Keratinocyte (primary cell): ENCODE measurements at regions not wholly inside any gene's neighbourhood (a gene's known extent, or its start where the extent isn't known, plus 50 kb on each side); places are given as distances from the start of the nearest gene placed in this dataset.

Experiments
- DNase-seq: peaks from one replicate; pipeline ENCODE4 v3.0.0-alpha.2; 2011; ENCODE audit warnings: low read depth, missing footprints, low spot score
- FAIRE-seq: peaks from 2 replicates; lab custom pipeline; 2011; peaks lifted over from hg19 to GRCh38; lab: Jason Lieb, UNC
- H2AFZ ChIP-seq: 2 replicates; pipeline ENCODE4 v1.6.0; 2012; ENCODE audit warnings: low read length, control low read depth, inconsistent platforms; ENCODE audit not compliant: control insufficient read depth
- H3K27ac ChIP-seq: 2 replicates; pipeline ENCODE4 v1.5.1; 2011; ENCODE audit warnings: low read length; ENCODE audit not compliant: control insufficient read depth, insufficient read depth
- H3K27me3 ChIP-seq: 3 replicates; pipeline ENCODE4 v1.6.0; 2011; ENCODE audit warnings: low read length; ENCODE audit not compliant: control insufficient read depth, insufficient read depth; ENCODE audit errors: extremely low read depth
- H3K36me3 ChIP-seq, 2 experiments: 2 replicates in 1 of 2; 3 replicates in 1 of 2; pipeline ENCODE4 v1.5.1; 2011; ENCODE audit warnings: low read length in 2 of 2, mild to moderate bottlenecking in 1 of 2; ENCODE audit not compliant: control insufficient read depth in 2 of 2, insufficient read depth in 2 of 2; ENCODE audit errors: extremely low read depth in 1 of 2
- H3K4me1 ChIP-seq: 3 replicates; pipeline ENCODE4 v1.5.1; 2011; ENCODE audit warnings: low read length; ENCODE audit not compliant: control insufficient read depth, insufficient read depth; ENCODE audit errors: extremely low read depth
- H3K4me2 ChIP-seq: 3 replicates; pipeline ENCODE4 v1.6.0; 2011; ENCODE audit warnings: low read depth, low read length; ENCODE audit not compliant: control insufficient read depth, insufficient read depth; ENCODE audit errors: extremely low read depth
- H3K4me3 ChIP-seq, 3 experiments: fragments of 200-600 bp in 1 of 3; sonication (generic) in 1 of 3; 2 replicates in 2 of 3; 3 replicates in 1 of 3; pipeline ENCODE4 v1.5.1; 2011 to 2016; ENCODE audit warnings: low read length in 3 of 3, mild to moderate bottlenecking in 3 of 3, control low read depth in 2 of 3, inconsistent platforms in 1 of 3, low read depth in 1 of 3, mixed read lengths in 1 of 3, mixed run types in 1 of 3, moderate library complexity in 1 of 3; ENCODE audit not compliant: control insufficient read depth in 2 of 3, insufficient read depth in 2 of 3; ENCODE audit errors: extremely low read depth in 1 of 3
- H3K79me2 ChIP-seq: 2 replicates; pipeline ENCODE4 v1.6.0; 2012; ENCODE audit warnings: low read length; ENCODE audit not compliant: control insufficient read depth, insufficient read depth
- H3K9ac ChIP-seq: 3 replicates; pipeline ENCODE4 v1.6.0; 2011; ENCODE audit warnings: low read length; ENCODE audit not compliant: control insufficient read depth, insufficient read depth; ENCODE audit errors: extremely low read depth
- H3K9me1 ChIP-seq: 3 replicates; pipeline ENCODE4 v1.6.0; 2011; ENCODE audit warnings: low read length; ENCODE audit not compliant: control insufficient read depth, insufficient read depth; ENCODE audit errors: extremely low read depth
- H3K9me3 ChIP-seq: 2 replicates; pipeline ENCODE4 v1.5.1; 2012; ENCODE audit warnings: low read depth, low read length; ENCODE audit not compliant: control insufficient read depth
- H4K20me1 ChIP-seq: 3 replicates; pipeline ENCODE4 v1.6.0; 2011; ENCODE audit warnings: low read length; ENCODE audit not compliant: control insufficient read depth, insufficient read depth; ENCODE audit errors: extremely low read depth
- EZH2 ChIP-seq: IDR thresholded peaks from one replicate; pipeline ENCODE4 v1.6.1; 2012; ENCODE audit warnings: inconsistent platforms, mild to moderate bottlenecking, low read length, moderate library complexity
- dilution Hi-C: fragments of 300-500 bp; cut with MboI; formaldehyde crosslinking; loops from one replicate; pipeline ENCODE4 v1.7.0; 2020; ENCODE audit warnings: low sequenced_read_pairs; ENCODE audit not compliant: extremely low pct_ligation_motif_present
- TF ChIP-seq, protein P1 (sequence below), 3 experiments: IDR thresholded peaks in 1 of 3; conservative IDR thresholded peaks in 1 of 3; optimal IDR thresholded peaks in 1 of 3; 2 replicates in 2 of 3; 3 replicates in 1 of 3; pipeline versions ENCODE3 to v1.5.1; 2011; ENCODE audit warnings: low read length in 3 of 3, mild to moderate bottlenecking in 3 of 3, moderate library complexity in 2 of 3, control low read depth in 1 of 3, inconsistent platforms in 1 of 3; ENCODE audit not compliant: insufficient read depth in 2 of 3; ENCODE audit errors: extremely low read depth in 1 of 3

DNA sequence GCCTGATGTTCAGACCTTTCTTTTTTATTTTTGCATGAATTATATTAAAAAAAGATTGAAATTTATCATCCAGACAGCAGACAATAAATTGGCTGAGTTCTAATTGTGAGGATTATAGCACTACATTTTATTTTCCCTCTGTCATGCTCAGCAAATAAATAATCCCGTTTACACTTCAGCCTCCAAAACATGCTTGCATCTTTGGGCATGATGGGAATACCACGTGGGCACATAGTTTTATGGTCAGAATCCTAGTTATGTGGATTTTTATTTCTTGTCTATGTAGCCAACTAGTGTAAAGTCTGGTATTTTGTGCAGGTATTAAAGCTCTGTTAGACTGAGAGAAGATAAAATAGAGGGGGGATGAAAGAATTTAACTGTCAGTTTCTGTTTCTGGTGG, 276.9 kb upstream of the E2F7 start:
- no peak overlapping the region for H3K27ac ChIP-seq
- DNase-seq (no peak), FAIRE-seq (no peak)
- dilution Hi-C loops: no loop called here
- no peaks in the 10 kb centered on the region for H3K27me3 ChIP-seq
- TF ChIP-seq, protein P1, sequence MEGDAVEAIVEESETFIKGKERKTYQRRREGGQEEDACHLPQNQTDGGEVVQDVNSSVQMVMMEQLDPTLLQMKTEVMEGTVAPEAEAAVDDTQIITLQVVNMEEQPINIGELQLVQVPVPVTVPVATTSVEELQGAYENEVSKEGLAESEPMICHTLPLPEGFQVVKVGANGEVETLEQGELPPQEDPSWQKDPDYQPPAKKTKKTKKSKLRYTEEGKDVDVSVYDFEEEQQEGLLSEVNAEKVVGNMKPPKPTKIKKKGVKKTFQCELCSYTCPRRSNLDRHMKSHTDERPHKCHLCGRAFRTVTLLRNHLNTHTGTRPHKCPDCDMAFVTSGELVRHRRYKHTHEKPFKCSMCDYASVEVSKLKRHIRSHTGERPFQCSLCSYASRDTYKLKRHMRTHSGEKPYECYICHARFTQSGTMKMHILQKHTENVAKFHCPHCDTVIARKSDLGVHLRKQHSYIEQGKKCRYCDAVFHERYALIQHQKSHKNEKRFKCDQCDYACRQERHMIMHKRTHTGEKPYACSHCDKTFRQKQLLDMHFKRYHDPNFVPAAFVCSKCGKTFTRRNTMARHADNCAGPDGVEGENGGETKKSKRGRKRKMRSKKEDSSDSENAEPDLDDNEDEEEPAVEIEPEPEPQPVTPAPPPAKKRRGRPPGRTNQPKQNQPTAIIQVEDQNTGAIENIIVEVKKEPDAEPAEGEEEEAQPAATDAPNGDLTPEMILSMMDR (optimal IDR thresholded peaks at IDR 0.05 in 1 of 3, IDR thresholded peaks at IDR 0.05 in 1 of 3, conservative IDR thresholded peaks at IDR 0.05 in 1 of 3; ENCODE audit: extremely low read depth in 1 of 3, insufficient read depth in 2 of 3, low read length in 3 of 3): no peak
- TF ChIP-seq EZH2: no peak
- H3K79me2 ChIP-seq: no peaks in the 10 kb centered on the region
- no peaks in the 10 kb centered on the region for H4K20me1 ChIP-seq
- H3K36me3 ChIP-seq: no peaks in the 10 kb centered on the region
- no peak overlapping the region for H3K9ac ChIP-seq
- H3K9me3 ChIP-seq: no peaks in the 10 kb centered on the region
- H3K4me1 ChIP-seq: peaks cover 3% of the 10 kb centered on the region
- H3K4me2 ChIP-seq: no peak overlapping the region
- no peaks in the 10 kb centered on the region for H3K9me1 ChIP-seq
- H2AFZ ChIP-seq: no peak overlapping the region
- H3K4me3 ChIP-seq: no peak overlapping the region

DNA sequence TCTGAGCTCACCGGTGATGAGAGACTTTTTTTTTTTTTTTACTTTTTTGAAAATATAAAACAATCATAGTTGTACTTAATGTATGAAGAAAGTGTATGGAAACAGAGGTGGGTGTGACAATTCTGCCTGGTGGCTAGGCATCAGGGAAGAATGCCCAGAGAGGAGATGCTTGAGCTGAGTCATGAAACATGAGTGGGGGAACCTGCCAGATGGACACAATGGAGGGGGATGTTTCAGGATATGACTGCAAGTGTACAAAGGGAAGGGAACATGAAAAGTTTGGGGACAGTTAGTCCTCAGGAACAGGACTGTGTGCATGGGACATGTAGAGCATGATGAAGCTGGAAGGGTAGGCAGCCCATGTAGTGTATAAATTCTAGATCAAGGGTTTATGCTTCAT, 274.2 kb upstream of the E2F7 start:
- Histone ChIP-seq H3K79me2 (no peaks in the 10 kb centered on the region), H2AFZ (no peak overlapping the region), H3K9me3 (no peaks in the 10 kb centered on the region), H3K4me2 (no peak overlapping the region), H4K20me1 (no peaks in the 10 kb centered on the region), H3K9me1 (no peaks in the 10 kb centered on the region), H3K4me3 (no peak overlapping the region), H3K27me3 (no peaks in the 10 kb centered on the region), H3K27ac (no peak overlapping the region), H3K36me3 (no peaks in the 10 kb centered on the region), H3K9ac (no peak overlapping the region), H3K4me1 (peaks cover 3% of the 10 kb centered on the region)
- TF ChIP-seq, protein P1 (optimal IDR thresholded peaks at IDR 0.05 in 1 of 3, IDR thresholded peaks at IDR 0.05 in 1 of 3, conservative IDR thresholded peaks at IDR 0.05 in 1 of 3; ENCODE audit: extremely low read depth in 1 of 3, insufficient read depth in 2 of 3, low read length in 3 of 3): no peak
- TF ChIP-seq EZH2: no peak
- FAIRE-seq: no peak
- DNase-seq: no peak
- dilution Hi-C loops: no loop called here
